IMR-90 (cell line): ENCODE measurements at regions not wholly inside any gene's neighbourhood (a gene's known extent, or its start where the extent isn't known, plus 50 kb on each side); places are given as distances from the start of the nearest gene placed in this dataset.

Experiments
- ATAC-seq: fragments of 200-7000 bp; cut with Tn5 transposase; 2 replicates; pipeline ENCODE4 v1.9.1; 2020; ENCODE audit warnings: low read depth, mild to moderate bottlenecking, moderate library complexity
- BruUV-seq: library from RNA; stranded (reverse); fragments of 400-500 nt; replicated peaks from 2 replicates; lab custom pipeline; 2021; lab: Mats Ljungman, UMichigan
- CTCF ChIA-PET: fragments of 300-600 bp; formaldehyde crosslinking; extraction: SDS; loops from one replicate; lab custom pipeline; 2021; ENCODE audit warnings: antibody characterized with exemption; lab: Yijun Ruan, JAX
- POLR2A ChIA-PET: fragments of 300-600 bp; sonication (Branson Sonifier 250); formaldehyde crosslinking; loops from one replicate; lab custom pipeline; 2022; ENCODE audit warnings: antibody characterized with exemption; ENCODE audit not compliant: unreplicated experiment; lab: Charles Lee
- DNase-seq: peaks from one replicate; pipeline ENCODE4 v3.0.0; 2013
- H2AFZ ChIP-seq: replicated peaks from 2 replicates; pipeline ENCODE3; 2013; ENCODE audit warnings: low read length, mild to moderate bottlenecking; ENCODE audit not compliant: poor library complexity
- H2AK5ac ChIP-seq: 2 replicates; pipeline ENCODE4 v1.6.1; 2013; ENCODE audit warnings: low read depth, low read length, inconsistent platforms
- H2AK9ac ChIP-seq: replicated peaks from 2 replicates; pipeline ENCODE3; 2013; ENCODE audit warnings: mild to moderate bottlenecking, low read depth, low read length, moderate library complexity; ENCODE audit not compliant: poor library complexity
- H2BK120ac ChIP-seq: 2 replicates; pipeline ENCODE4 v1.6.1; 2013; ENCODE audit warnings: low read depth, low read length, inconsistent platforms
- H2BK15ac ChIP-seq: 3 replicates; pipeline ENCODE4 v1.6.1; 2013; ENCODE audit warnings: low read depth, low read length, inconsistent platforms
- H2BK20ac ChIP-seq: 2 replicates; pipeline ENCODE4 v1.6.1; 2013; ENCODE audit warnings: low read depth, mild to moderate bottlenecking, inconsistent platforms, low read length, moderate library complexity
- H2BK5ac ChIP-seq: 2 replicates; pipeline ENCODE4 v1.6.1; 2013; ENCODE audit warnings: mild to moderate bottlenecking, low read depth, low read length, inconsistent platforms; ENCODE audit not compliant: poor library complexity, severe bottlenecking
- H3K14ac ChIP-seq: replicated peaks from 2 replicates; pipeline ENCODE4 v1.6.1; 2013; ENCODE audit warnings: low read depth, low read length, inconsistent platforms
- H3K18ac ChIP-seq: 2 replicates; pipeline ENCODE4 v1.6.1; 2013; ENCODE audit warnings: low read depth, low read length, control low read depth
- H3K23ac ChIP-seq: 2 replicates; pipeline ENCODE4 v1.6.1; 2013; ENCODE audit warnings: low read depth, low read length, inconsistent platforms
- H3K27ac ChIP-seq: 2 replicates; pipeline ENCODE4 v1.5.1; 2013; ENCODE audit warnings: mild to moderate bottlenecking, control low read depth, low read length; ENCODE audit not compliant: insufficient read depth
- H3K27me3 ChIP-seq: 2 replicates; pipeline ENCODE4 v1.6.1; 2013; ENCODE audit warnings: low read length; ENCODE audit not compliant: control insufficient read depth, insufficient read depth
- H3K36me3 ChIP-seq: 2 replicates; pipeline ENCODE4 v1.6.1; 2013; ENCODE audit warnings: low read length, mixed read lengths; ENCODE audit not compliant: control insufficient read depth, insufficient read depth
- H3K4ac ChIP-seq: 2 replicates; pipeline ENCODE4 v1.6.1; 2013; ENCODE audit warnings: low read depth, low read length, inconsistent platforms
- H3K4me1 ChIP-seq: 2 replicates; pipeline ENCODE4 v1.6.1; 2013; ENCODE audit warnings: low read length, mixed read lengths; ENCODE audit not compliant: control insufficient read depth, insufficient read depth
- H3K4me2 ChIP-seq: 2 replicates; pipeline ENCODE4 v1.6.1; 2013; ENCODE audit warnings: low read depth, mild to moderate bottlenecking, control low read depth, low read length, moderate library complexity
- H3K4me3 ChIP-seq: 2 replicates; pipeline ENCODE4 v1.5.1; 2013; ENCODE audit warnings: low read depth, mild to moderate bottlenecking, control low read depth, low read length, moderate library complexity; ENCODE audit not compliant: insufficient read depth
- H3K56ac ChIP-seq: 2 replicates; pipeline ENCODE4 v1.6.1; 2013; ENCODE audit warnings: low read length, inconsistent platforms; ENCODE audit not compliant: insufficient read depth; ENCODE audit errors: extremely low read depth
- H3K79me1 ChIP-seq, 2 experiments: 2 replicates each; pipeline ENCODE4 v1.6.1; 2013; ENCODE audit warnings: low read length in 2 of 2, inconsistent platforms in 1 of 2, low read depth in 1 of 2
- H3K9ac ChIP-seq: 2 replicates; pipeline ENCODE4 v1.6.1; 2013; ENCODE audit warnings: low read depth, low read length, control low read depth
- H3K9me1 ChIP-seq: 2 replicates; pipeline ENCODE4 v1.6.1; 2013; ENCODE audit warnings: low read length, inconsistent platforms; ENCODE audit not compliant: insufficient read depth
- H3K9me3 ChIP-seq: 2 replicates; pipeline ENCODE4 v1.6.1; 2013; ENCODE audit warnings: low read length; ENCODE audit not compliant: control insufficient read depth, insufficient read depth
- H4K20me1 ChIP-seq: 2 replicates; pipeline ENCODE4 v1.6.1; 2013; ENCODE audit warnings: low read length, inconsistent platforms; ENCODE audit not compliant: insufficient read depth
- H4K5ac ChIP-seq: 2 replicates; pipeline ENCODE4 v1.6.1; 2013; ENCODE audit warnings: mild to moderate bottlenecking, low read depth, low read length, control low read depth
- H4K8ac ChIP-seq, 2 experiments: 2 replicates each; pipeline ENCODE4 v1.6.1; 2013; ENCODE audit warnings: low read depth in 2 of 2, low read length in 2 of 2, control low read depth in 1 of 2, inconsistent platforms in 1 of 2
- H4K91ac ChIP-seq: 2 replicates; pipeline ENCODE4 v1.6.1; 2013; ENCODE audit warnings: low read depth, low read length, inconsistent platforms; ENCODE audit not compliant: insufficient read depth
- BHLHE40 ChIP-seq: fragments of 150-350 bp; IDR thresholded peaks from 2 replicates; pipeline ENCODE4 v1.6.1; 2016; ENCODE audit warnings: mild to moderate bottlenecking, low read depth, low read length
- CEBPB ChIP-seq: IDR thresholded peaks from 2 replicates; pipeline ENCODE4 v1.6.1; 2012; ENCODE audit warnings: low read depth, low read length, improper control_type of control experiment
- ELK1 ChIP-seq: fragments of 150-350 bp; IDR thresholded peaks from 2 replicates; pipeline ENCODE4 v1.6.1; 2016; ENCODE audit warnings: low read depth, mild to moderate bottlenecking, low read length, moderate library complexity, borderline replicate concordance
- FOS ChIP-seq: fragments of 150-350 bp; IDR thresholded peaks from 2 replicates; pipeline ENCODE4 v1.6.1; 2016; ENCODE audit warnings: low read depth, low read length
- MAFK ChIP-seq: IDR thresholded peaks from 2 replicates; pipeline ENCODE4 v1.6.1; 2012; ENCODE audit warnings: low read depth, low read length, improper control_type of control experiment
- MAZ ChIP-seq: IDR thresholded peaks from 2 replicates; pipeline ENCODE4 v1.6.1; 2012; ENCODE audit warnings: low read depth, mild to moderate bottlenecking, low read length, improper control_type of control experiment, moderate library complexity, borderline replicate concordance
- MXI1 ChIP-seq: IDR thresholded peaks from 2 replicates; pipeline ENCODE4 v1.6.1; 2012; ENCODE audit warnings: low read depth, mild to moderate bottlenecking, low read length, moderate library complexity, borderline replicate concordance
- NFE2L2 ChIP-seq: fragments of 150-350 bp; IDR thresholded peaks from 2 replicates; pipeline ENCODE4 v1.6.1; 2016; ENCODE audit warnings: low read depth, mild to moderate bottlenecking, low read length
- POLR2A ChIP-seq: IDR thresholded peaks from 2 replicates; pipeline ENCODE4 v1.6.1; 2012; ENCODE audit warnings: mild to moderate bottlenecking, low read depth, low read length
- RAD21 ChIP-seq: IDR thresholded peaks from 2 replicates; pipeline ENCODE4 v1.6.1; 2012; ENCODE audit warnings: low read length, improper control_type of control experiment
- RCOR1 ChIP-seq: IDR thresholded peaks from 2 replicates; pipeline ENCODE4 v1.6.1; 2012; ENCODE audit warnings: mild to moderate bottlenecking, low read length, improper control_type of control experiment; ENCODE audit not compliant: insufficient replicate concordance
- SMC3 ChIP-seq: fragments of 150-350 bp; IDR thresholded peaks from 2 replicates; pipeline ENCODE4 v1.6.1; 2016; ENCODE audit warnings: low read depth, mild to moderate bottlenecking, antibody characterized with exemption, low read length, moderate library complexity
- WGBS, 2 experiments: methylation state at CpG; one replicate each; pipeline versions ENCODE4 v1.1.5 to v1.1.7; 2013; ENCODE audit warnings: missing lambda C conversion rate in 2 of 2; ENCODE audit not compliant: insufficient read length in 1 of 2; ENCODE audit errors: extremely low coverage in 2 of 2; 5-methylcytosine and 5-hydroxymethylcytosine counted together
- dilution Hi-C: fragments of 300-500 bp; cut with HindIII; formaldehyde crosslinking; loops from one replicate; pipeline ENCODE4 v1.14.3; 2018; ENCODE audit warnings: low sequenced_read_pairs; ENCODE audit not compliant: unreplicated experiment
- in situ Hi-C: fragments of 300-500 bp; cut with MboI; formaldehyde crosslinking; loops from 3 replicates; pipeline ENCODE4 v1.14.3; 2019; ENCODE audit warnings: low sequenced_read_pairs, inconsistent platforms, mixed read lengths
- intact Hi-C: fragments of 100-400 bp; cut with micrococcal nuclease; formaldehyde crosslinking; loops from 2 replicates; pipeline ENCODE4 v1.10.0; 2022
- TF ChIP-seq, protein P1 (sequence below): fragments of 150-350 bp; IDR thresholded peaks from 2 replicates; pipeline ENCODE4 v1.6.1; 2017; ENCODE audit warnings: mild to moderate bottlenecking, antibody characterized with exemption, low read length, low read depth

- Histone ChIP-seq H2AK5ac (no peak overlapping the region), H3K56ac (no peak overlapping the region), H4K91ac (no peak overlapping the region), H2AK9ac (no peak overlapping the region), H3K79me1 (no peaks in the 10 kb centered on the region), H3K4me2 (no peak overlapping the region), H3K27ac (no peak overlapping the region), H3K27me3 (no peaks in the 10 kb centered on the region), H3K18ac (no peak overlapping the region), H2BK15ac (no peak overlapping the region), H2BK5ac (no peak overlapping the region), H3K36me3 (no peaks in the 10 kb centered on the region), H2BK20ac (no peak overlapping the region), H2BK120ac (no peak overlapping the region), H4K5ac (no peak overlapping the region), H3K4ac (no peak overlapping the region), H4K8ac (no peak overlapping the region), H3K9ac (no peak overlapping the region), H3K4me3 (no peak overlapping the region), H3K14ac (no peak overlapping the region), H3K23ac (no peak overlapping the region), H3K9me1 (no peaks in the 10 kb centered on the region), H2AFZ (no peak overlapping the region), H3K4me1 (no peaks in the 10 kb centered on the region), H4K20me1 (no peaks in the 10 kb centered on the region), H3K9me3 (no peaks in the 10 kb centered on the region)
- intact Hi-C loops: no loop called here
- ChIA-PET POLR2A (no interaction called here), CTCF (interaction anchor here (0.6 kb wide), 1 partner anchor 1149 kb away, joined by 3 read pairs; no protein-coding TSS in a partner anchor)
- ATAC-seq (no peak), DNase-seq (no peak)
- BruUV-seq: no TSS peak
- in situ Hi-C loops: no loop called here
- dilution Hi-C loops: no loop called here
- TF ChIP-seq RCOR1 (no peak), RAD21 (no peak), SMC3 (no peak), NFE2L2 (no peak), MXI1 (no peak), MAFK (no peak), FOS (no peak), MAZ (no peak), ELK1 (no peak), BHLHE40 (no peak), POLR2A (no peak), CEBPB (no peak)
- TF ChIP-seq, protein P1, sequence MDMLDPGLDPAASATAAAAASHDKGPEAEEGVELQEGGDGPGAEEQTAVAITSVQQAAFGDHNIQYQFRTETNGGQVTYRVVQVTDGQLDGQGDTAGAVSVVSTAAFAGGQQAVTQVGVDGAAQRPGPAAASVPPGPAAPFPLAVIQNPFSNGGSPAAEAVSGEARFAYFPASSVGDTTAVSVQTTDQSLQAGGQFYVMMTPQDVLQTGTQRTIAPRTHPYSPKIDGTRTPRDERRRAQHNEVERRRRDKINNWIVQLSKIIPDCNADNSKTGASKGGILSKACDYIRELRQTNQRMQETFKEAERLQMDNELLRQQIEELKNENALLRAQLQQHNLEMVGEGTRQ: no peak
- WGBS, 2 experiments: no CpG with 5 or more reads among the region's 1 CpG
These were observed 346.9 kb upstream of the ARRDC3 start for GRCh38 chr5:91730026-91730425.
